ENCODE measurements at regions not wholly inside any gene's neighbourhood (a gene's known extent, or its start where the extent isn't known, plus 50 kb on each side); places are given as distances from the start of the nearest gene placed in this dataset.

- TF ChIP-seq CTCF (IDR thresholded peaks at IDR 0.05 in 8 of 11, conservative IDR thresholded peaks at IDR 0.05 in 3 of 11) (no peak), POLR2A (IDR thresholded peaks at IDR 0.05) (no peak)
These were observed 135.2 kb downstream of the PSMG1 start for GRCh38 chr21:39048064-39048463.
